SU-DHL-6 (cell line): ENCODE measurements at regions not wholly inside any gene's neighbourhood (a gene's known extent, or its start where the extent isn't known, plus 50 kb on each side); places are given as distances from the start of the nearest gene placed in this dataset.
"Not testable (repeated sequence)": the region's sequence is repeated elsewhere in the genome, so short reads cannot be mapped to it uniquely, and the experiment has no call there.

Source experiments
- H2AFZ ChIP-seq: fragments of 200-600 bp; sonication (generic); 2 replicates; pipeline ENCODE4 v1.6.1; 2014; ENCODE audit warnings: low read depth, mild to moderate bottlenecking, moderate library complexity, mixed read lengths, antibody characterized with exemption, low read length; ENCODE audit not compliant: severe bottlenecking
- H3F3A ChIP-seq: fragments of 200-600 bp; shearing (Covaris generic); 2 replicates; pipeline ENCODE4 v1.6.0; 2016; ENCODE audit warnings: antibody characterized with exemption, mild to moderate bottlenecking; ENCODE audit not compliant: insufficient read depth
- H3K27ac ChIP-seq: fragments of 200-600 bp; sonication (generic); 2 replicates; pipeline ENCODE4 v1.5.1; 2016; ENCODE audit warnings: low read depth, mild to moderate bottlenecking, low read length, moderate library complexity, mixed read lengths
- H3K27me3 ChIP-seq: fragments of 200-600 bp; sonication (generic), shearing (Covaris generic); 2 replicates; pipeline ENCODE4 v1.6.0; 2014; ENCODE audit warnings: mild to moderate bottlenecking, low read length
- H3K36me3 ChIP-seq: fragments of 200-600 bp; sonication (generic); 2 replicates; pipeline ENCODE4 v1.6.1; 2014; ENCODE audit warnings: mild to moderate bottlenecking, low read length, mixed read lengths
- H3K4me2 ChIP-seq: fragments of 300-600, 200-600 bp; shearing (Covaris generic), sonication (generic); 2 replicates; pipeline ENCODE4 v1.6.0; 2014; ENCODE audit warnings: low read length, low read depth, mild to moderate bottlenecking; ENCODE audit not compliant: poor library complexity, severe bottlenecking
- H3K4me3 ChIP-seq: fragments of 200-600 bp; sonication (generic); 2 replicates; pipeline ENCODE4 v1.5.1; 2014; ENCODE audit warnings: antibody characterized with exemption, low read length, mild to moderate bottlenecking, mixed read lengths; ENCODE audit not compliant: insufficient read depth, poor library complexity, severe bottlenecking
- H3K79me2 ChIP-seq: fragments of 200-600 bp; sonication (generic); 2 replicates; pipeline ENCODE4 v1.6.1; 2014; ENCODE audit warnings: mild to moderate bottlenecking, low read length, moderate library complexity; ENCODE audit not compliant: insufficient read depth
- H3K9ac ChIP-seq: fragments of 200-600 bp; sonication (generic); 2 replicates; pipeline ENCODE4 v1.7.0; 2014; ENCODE audit warnings: mild to moderate bottlenecking, low read length
- H3K9me2 ChIP-seq: fragments of 200-600 bp; sonication (generic); replicated peaks from 2 replicates; pipeline ENCODE4 v1.6.1; 2014; ENCODE audit warnings: low read length; ENCODE audit not compliant: insufficient read depth
- H3K9me3 ChIP-seq: fragments of 200-600 bp; sonication (generic); 2 replicates; pipeline ENCODE4 v1.6.1; 2014; ENCODE audit warnings: low read length, mixed read lengths; ENCODE audit not compliant: insufficient read depth
- H4K20me1 ChIP-seq: fragments of 200-600 bp; sonication (generic); 2 replicates; pipeline ENCODE4 v1.6.1; 2014; ENCODE audit warnings: low read depth, mild to moderate bottlenecking, antibody characterized with exemption, low read length, moderate library complexity, mixed read lengths
- EZH2phosphoT487 ChIP-seq: fragments of 200-600 bp; sonication (generic), shearing (Covaris generic); conservative IDR thresholded peaks from 2 replicates; pipeline ENCODE4 v1.6.1; 2018; ENCODE audit warnings: mild to moderate bottlenecking, antibody characterized with exemption, low read length, moderate library complexity, mixed read lengths
- TF ChIP-seq, protein P1 (sequence below): fragments of 200-600 bp; sonication (generic); IDR thresholded peaks from one replicate; pipeline ENCODE4 v1.5.1; 2017; ENCODE audit warnings: antibody characterized with exemption, mild to moderate bottlenecking, low read length, moderate library complexity; ENCODE audit not compliant: insufficient read depth, poor library complexity, severe bottlenecking

DNA sequence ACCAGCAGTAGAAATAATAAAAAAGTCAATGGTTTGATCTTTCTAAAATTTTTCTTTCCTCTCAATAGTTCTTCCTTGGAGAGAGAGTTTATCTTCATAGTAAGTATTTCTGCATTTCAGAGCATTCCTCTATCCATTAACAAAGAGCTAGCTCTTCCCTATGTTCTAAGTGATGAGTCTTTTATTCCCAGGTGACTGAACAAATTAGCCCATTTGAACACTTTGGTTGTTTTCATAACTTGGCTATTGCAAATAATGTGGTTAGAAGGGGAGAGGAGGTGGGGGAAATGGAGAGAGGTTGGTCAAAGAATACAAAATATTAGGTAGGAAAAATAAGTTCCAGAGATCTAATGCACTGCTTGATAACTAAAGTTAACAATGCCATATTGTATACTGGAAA lies 598.9 kb downstream of the KCNT2 start:
- Histone ChIP-seq H3K36me3 (no peaks in the 10 kb centered on the region), H3K9ac (no peak overlapping the region), H2AFZ (no peak overlapping the region), H3K9me2 (no peaks in the 10 kb centered on the region), H3K9me3 (no peaks in the 10 kb centered on the region), H3K27me3 (no peaks in the 10 kb centered on the region), H3K4me3 (no peak overlapping the region), H3K79me2 (no peaks in the 10 kb centered on the region), H4K20me1 (no peaks in the 10 kb centered on the region), H3F3A (no peaks in the 10 kb centered on the region), H3K27ac (no peak overlapping the region), H3K4me2 (no peak overlapping the region)
- TF ChIP-seq, protein P1, sequence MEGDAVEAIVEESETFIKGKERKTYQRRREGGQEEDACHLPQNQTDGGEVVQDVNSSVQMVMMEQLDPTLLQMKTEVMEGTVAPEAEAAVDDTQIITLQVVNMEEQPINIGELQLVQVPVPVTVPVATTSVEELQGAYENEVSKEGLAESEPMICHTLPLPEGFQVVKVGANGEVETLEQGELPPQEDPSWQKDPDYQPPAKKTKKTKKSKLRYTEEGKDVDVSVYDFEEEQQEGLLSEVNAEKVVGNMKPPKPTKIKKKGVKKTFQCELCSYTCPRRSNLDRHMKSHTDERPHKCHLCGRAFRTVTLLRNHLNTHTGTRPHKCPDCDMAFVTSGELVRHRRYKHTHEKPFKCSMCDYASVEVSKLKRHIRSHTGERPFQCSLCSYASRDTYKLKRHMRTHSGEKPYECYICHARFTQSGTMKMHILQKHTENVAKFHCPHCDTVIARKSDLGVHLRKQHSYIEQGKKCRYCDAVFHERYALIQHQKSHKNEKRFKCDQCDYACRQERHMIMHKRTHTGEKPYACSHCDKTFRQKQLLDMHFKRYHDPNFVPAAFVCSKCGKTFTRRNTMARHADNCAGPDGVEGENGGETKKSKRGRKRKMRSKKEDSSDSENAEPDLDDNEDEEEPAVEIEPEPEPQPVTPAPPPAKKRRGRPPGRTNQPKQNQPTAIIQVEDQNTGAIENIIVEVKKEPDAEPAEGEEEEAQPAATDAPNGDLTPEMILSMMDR = no peak
- no peak for TF ChIP-seq EZH2phosphoT487

DNA sequence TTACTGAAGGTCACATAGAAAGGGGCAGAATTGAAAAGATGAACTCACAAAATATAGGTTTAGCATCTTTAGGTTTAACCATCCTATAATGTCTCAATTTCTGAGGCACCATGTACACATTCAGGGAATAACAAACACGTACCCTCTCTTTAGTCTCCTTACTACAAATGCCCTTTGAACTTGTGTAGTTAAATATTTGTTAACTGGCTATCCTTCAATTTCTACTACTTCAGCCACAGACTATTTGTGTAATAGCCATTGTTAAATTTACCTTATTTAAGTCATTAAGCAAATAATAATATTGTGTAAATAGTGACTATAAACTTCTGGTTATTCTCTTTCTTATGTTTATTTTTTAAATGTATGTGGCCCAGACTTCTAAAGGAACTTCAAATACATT lies 600.5 kb downstream of the KCNT2 start:
- no peak overlapping the region for H3K9ac ChIP-seq

DNA sequence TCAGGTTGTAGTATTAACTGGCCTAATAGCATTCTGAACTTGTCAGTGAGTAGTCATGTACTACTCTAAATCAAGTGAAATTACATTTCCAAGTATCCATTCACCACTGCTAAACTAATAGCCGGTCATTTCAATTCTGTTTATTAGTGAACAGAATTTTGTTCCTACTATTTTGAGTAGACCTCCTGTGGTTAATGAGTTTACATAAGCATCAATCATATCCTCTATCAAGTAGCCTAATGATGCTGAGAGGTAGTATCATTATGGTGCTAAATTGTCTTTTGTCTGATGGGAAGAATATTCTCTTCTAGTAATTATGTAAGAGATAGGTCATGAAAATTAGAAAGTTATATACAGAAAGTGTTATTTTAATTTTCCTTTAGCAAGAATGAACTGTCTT lies 602.8 kb downstream of the KCNT2 start:
- no peak overlapping the region for H3K4me2 ChIP-seq
- H3K4me3 ChIP-seq = no peak overlapping the region
- TF ChIP-seq, protein P1 = no peak
- no peak for TF ChIP-seq EZH2phosphoT487
- H3K36me3 ChIP-seq = no peaks in the 10 kb centered on the region
- H2AFZ ChIP-seq = no peak overlapping the region
- H3K27ac ChIP-seq = no peak overlapping the region
- no peaks in the 10 kb centered on the region for H3K9me3 ChIP-seq
- no peaks in the 10 kb centered on the region for H4K20me1 ChIP-seq
- no peaks in the 10 kb centered on the region for H3K9me2 ChIP-seq
- H3K79me2 ChIP-seq = no peaks in the 10 kb centered on the region
- no peaks in the 10 kb centered on the region for H3F3A ChIP-seq
- no peak overlapping the region for H3K9ac ChIP-seq
- no peaks in the 10 kb centered on the region for H3K27me3 ChIP-seq

More for the DNA sequence above, 600.5 kb downstream of the KCNT2 start:
- Histone ChIP-seq H4K20me1 (no peaks in the 10 kb centered on the region), H3F3A (no peaks in the 10 kb centered on the region), H3K36me3 (no peaks in the 10 kb centered on the region), H3K9me2 (no peaks in the 10 kb centered on the region), H3K27me3 (no peaks in the 10 kb centered on the region), H3K27ac (no peak overlapping the region), H3K4me2 (no peak overlapping the region), H3K4me3 (no peak overlapping the region), H3K79me2 (no peaks in the 10 kb centered on the region), H3K9me3 (no peaks in the 10 kb centered on the region), H2AFZ (no peak overlapping the region)
- TF ChIP-seq, protein P1 = no peak
- no peak for TF ChIP-seq EZH2phosphoT487

DNA sequence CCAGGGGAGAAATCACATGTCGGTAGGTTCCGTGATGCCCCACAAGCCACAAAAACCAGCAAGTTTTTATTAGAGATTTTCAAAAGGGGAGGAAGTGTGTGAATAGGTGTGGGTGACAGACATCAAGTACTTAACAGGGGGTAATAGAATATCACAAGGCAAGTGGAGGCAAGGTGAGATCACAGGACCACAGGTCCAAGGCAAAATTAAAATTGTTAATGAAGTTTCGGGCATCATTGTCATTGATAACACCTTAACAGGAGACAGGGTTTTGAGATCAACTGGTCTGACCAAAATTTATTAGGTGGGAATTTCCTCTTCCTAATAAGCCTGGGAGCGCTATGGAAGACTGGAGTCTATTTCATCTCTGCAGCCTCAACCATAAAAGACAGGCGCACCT lies 603.9 kb downstream of the KCNT2 start:
- not testable (repeated sequence) for H3K27me3 ChIP-seq, H4K20me1 ChIP-seq, H3K9me3 ChIP-seq, H2AFZ ChIP-seq, H3K9ac ChIP-seq, H3K4me3 ChIP-seq, H3F3A ChIP-seq, H3K36me3 ChIP-seq, H3K4me2 ChIP-seq, H3K27ac ChIP-seq, H3K9me2 ChIP-seq, H3K79me2 ChIP-seq
